ENCODE measurements at regions not wholly inside any gene's neighbourhood (a gene's known extent, or its start where the extent isn't known, plus 50 kb on each side); places are given as distances from the start of the nearest gene placed in this dataset.

GRCh38 chr3:113339616-113340244, 101.6 kb downstream of the CFAP44 start:
- TF ChIP-seq MAX (IDR thresholded peaks at IDR 0.05; ENCODE audit: low read depth, low read length) (no peak), CTCF (IDR thresholded peaks at IDR 0.05; ENCODE audit: low read depth, low read length) (peak; percentile 8)
- no peak overlapping the region for H3K4me3 ChIP-seq (ENCODE audit: low read depth, low read length)
- no peak for DNase-seq (ENCODE audit: low read depth)

Data from NB4 (cell line).